ENCODE measurements at regions not wholly inside any gene's neighbourhood (a gene's known extent, or its start where the extent isn't known, plus 50 kb on each side); places are given as distances from the start of the nearest gene placed in this dataset.

- Histone ChIP-seq H3K9me3 (replicated peaks) (no peaks in the 10 kb centered on the region), H3K27me3 (replicated peaks) (0 out of 2 replicates have a peak, but pooled peaks cover 4% of the 10 kb centered on the region), H3K27ac (no peak overlapping the region), H3K4me1 (replicated peaks) (no peaks in the 10 kb centered on the region), H3K4me3 (no peak overlapping the region), H3K36me3 (no peaks in the 10 kb centered on the region)
- DNase-seq (ENCODE audit: low read depth in 1 of 2, low spot score in 2 of 2), result no peak
Observed at GRCh38 chr2:200068642-200069041, 113.3 kb downstream of the MAIP1 start.

- no peaks in the 10 kb centered on the region for H3K27me3 ChIP-seq (replicated peaks)
- peak in 1 of 2 experiments; percentile 36 for DNase-seq (ENCODE audit: low read depth in 1 of 2, low spot score in 2 of 2)
- H3K4me1 ChIP-seq (replicated peaks), result peaks cover 3% of the 10 kb centered on the region; the same call in 1 of the 2 replicates
- H3K27ac ChIP-seq, result no peak overlapping the region
- H3K9me3 ChIP-seq (replicated peaks), result no peaks in the 10 kb centered on the region
- no peaks in the 10 kb centered on the region for H3K36me3 ChIP-seq
- H3K4me3 ChIP-seq, result no peak overlapping the region
Observed at GRCh38 chr2:200077210-200077650, 121.8 kb downstream of the MAIP1 start.

GRCh38 chr2:200077838-200078237 is 122.5 kb downstream of the MAIP1 start:
- no peak for DNase-seq (ENCODE audit: low read depth in 1 of 2, low spot score in 2 of 2)
- no peak overlapping the region for H3K27ac ChIP-seq
- H3K27me3 ChIP-seq (replicated peaks), result no peaks in the 10 kb centered on the region
- no peak overlapping the region for H3K4me3 ChIP-seq
- no peaks in the 10 kb centered on the region for H3K9me3 ChIP-seq (replicated peaks)
- peaks cover 3% of the 10 kb centered on the region; the same call in 1 of the 2 replicates for H3K4me1 ChIP-seq (replicated peaks)
- H3K36me3 ChIP-seq, result no peaks in the 10 kb centered on the region

GRCh38 chr2:200079356-200079755 is 124.0 kb downstream of the MAIP1 start:
- no peak overlapping the region for H3K27ac ChIP-seq
- no peak overlapping the region for H3K4me3 ChIP-seq
- no peaks in the 10 kb centered on the region for H3K36me3 ChIP-seq
- DNase-seq (ENCODE audit: low read depth in 1 of 2, low spot score in 2 of 2), result no peak
- H3K4me1 ChIP-seq (replicated peaks), result peaks cover 3% of the 10 kb centered on the region; the same call in 1 of the 2 replicates
- H3K9me3 ChIP-seq (replicated peaks), result no peaks in the 10 kb centered on the region
- no peaks in the 10 kb centered on the region for H3K27me3 ChIP-seq (replicated peaks)

GRCh38 chr2:200081236-200081635 is 125.9 kb downstream of the MAIP1 start:
- Histone ChIP-seq H3K27ac (no peak overlapping the region), H3K27me3 (replicated peaks) (no peaks in the 10 kb centered on the region), H3K9me3 (replicated peaks) (no peaks in the 10 kb centered on the region), H3K4me1 (replicated peaks) (peaks cover 3% of the 10 kb centered on the region; the same call in 1 of the 2 replicates), H3K4me3 (no peak overlapping the region), H3K36me3 (no peaks in the 10 kb centered on the region)
- DNase-seq (ENCODE audit: low read depth in 1 of 2, low spot score in 2 of 2), result no peak

GRCh38 chr2:200081811-200082210 is 126.4 kb downstream of the MAIP1 start:
- H3K36me3 ChIP-seq, result no peaks in the 10 kb centered on the region
- no peak overlapping the region for H3K4me3 ChIP-seq
- H3K27me3 ChIP-seq (replicated peaks), result no peaks in the 10 kb centered on the region
- no peak overlapping the region for H3K27ac ChIP-seq
- no peak for DNase-seq (ENCODE audit: low read depth in 1 of 2, low spot score in 2 of 2)
- H3K4me1 ChIP-seq (replicated peaks), result peaks cover 3% of the 10 kb centered on the region; the same call in 1 of the 2 replicates
- no peaks in the 10 kb centered on the region for H3K9me3 ChIP-seq (replicated peaks)

GRCh38 chr2:200084036-200084435 is 128.7 kb downstream of the MAIP1 start:
- H3K9me3 ChIP-seq (replicated peaks), result no peaks in the 10 kb centered on the region
- no peaks in the 10 kb centered on the region for H3K4me1 ChIP-seq (replicated peaks)
- no peak overlapping the region for H3K4me3 ChIP-seq
- no peaks in the 10 kb centered on the region for H3K36me3 ChIP-seq
- no peaks in the 10 kb centered on the region for H3K27me3 ChIP-seq (replicated peaks)
- no peak for DNase-seq (ENCODE audit: low read depth in 1 of 2, low spot score in 2 of 2)
- no peak overlapping the region for H3K27ac ChIP-seq

GRCh38 chr2:200086911-200087310 is 131.5 kb downstream of the MAIP1 start:
- no peaks in the 10 kb centered on the region for H3K4me1 ChIP-seq (replicated peaks)
- H3K9me3 ChIP-seq (replicated peaks), result no peaks in the 10 kb centered on the region
- DNase-seq (ENCODE audit: low read depth in 1 of 2, low spot score in 2 of 2), result no peak
- no peaks in the 10 kb centered on the region for H3K36me3 ChIP-seq
- no peaks in the 10 kb centered on the region for H3K27me3 ChIP-seq (replicated peaks)
- no peak overlapping the region for H3K4me3 ChIP-seq
- H3K27ac ChIP-seq, result no peak overlapping the region

GRCh38 chr2:200087451-200087850 is 132.1 kb downstream of the MAIP1 start:
- Histone ChIP-seq H3K4me3 (no peak overlapping the region), H3K9me3 (replicated peaks) (no peaks in the 10 kb centered on the region), H3K27me3 (replicated peaks) (no peaks in the 10 kb centered on the region), H3K4me1 (replicated peaks) (no peaks in the 10 kb centered on the region), H3K27ac (no peak overlapping the region), H3K36me3 (no peaks in the 10 kb centered on the region)
- no peak for DNase-seq (ENCODE audit: low read depth in 1 of 2, low spot score in 2 of 2)

- no peak overlapping the region for H3K4me3 ChIP-seq
- DNase-seq (ENCODE audit: low read depth in 1 of 2, low spot score in 2 of 2), result no peak
- H3K27ac ChIP-seq, result no peak overlapping the region
Observed at GRCh38 chr2:200089040-200089755, 133.8 kb downstream of the MAIP1 start.

GRCh38 chr2:200089756-200090109 is 134.4 kb downstream of the MAIP1 start:
- Histone ChIP-seq H3K9me3 (replicated peaks) (no peaks in the 10 kb centered on the region), H3K27ac (no peak overlapping the region), H3K36me3 (no peaks in the 10 kb centered on the region), H3K27me3 (replicated peaks) (no peaks in the 10 kb centered on the region), H3K4me3 (no peak overlapping the region), H3K4me1 (replicated peaks) (no peaks in the 10 kb centered on the region)
- no peak for DNase-seq (ENCODE audit: low read depth in 1 of 2, low spot score in 2 of 2)

More at GRCh38 chr2:200089040-200089755, 133.8 kb downstream of the MAIP1 start:
- H3K36me3 ChIP-seq, result no peaks in the 10 kb centered on the region
- no peaks in the 10 kb centered on the region for H3K27me3 ChIP-seq (replicated peaks)
- H3K9me3 ChIP-seq (replicated peaks), result no peaks in the 10 kb centered on the region
- no peaks in the 10 kb centered on the region for H3K4me1 ChIP-seq (replicated peaks)

GRCh38 chr2:200090683-200091082 is 135.3 kb downstream of the MAIP1 start:
- no peaks in the 10 kb centered on the region for H3K36me3 ChIP-seq
- no peak overlapping the region for H3K4me3 ChIP-seq
- no peak overlapping the region for H3K27ac ChIP-seq
- DNase-seq (ENCODE audit: low read depth in 1 of 2, low spot score in 2 of 2), result no peak
- H3K9me3 ChIP-seq (replicated peaks), result no peaks in the 10 kb centered on the region
- H3K4me1 ChIP-seq (replicated peaks), result no peaks in the 10 kb centered on the region
- no peaks in the 10 kb centered on the region for H3K27me3 ChIP-seq (replicated peaks)

- no peak overlapping the region for H3K27ac ChIP-seq
- DNase-seq (ENCODE audit: low read depth in 1 of 2, low spot score in 2 of 2), result no peak
- H3K9me3 ChIP-seq (replicated peaks), result no peaks in the 10 kb centered on the region
- no peak overlapping the region for H3K4me3 ChIP-seq
- no peaks in the 10 kb centered on the region for H3K36me3 ChIP-seq
- H3K4me1 ChIP-seq (replicated peaks), result no peaks in the 10 kb centered on the region
- no peaks in the 10 kb centered on the region; the same call in 1 of the 2 replicates for H3K27me3 ChIP-seq (replicated peaks)
Observed at GRCh38 chr2:200091126-200091525, 135.7 kb downstream of the MAIP1 start.

- no peak overlapping the region for H3K4me3 ChIP-seq
- H3K4me1 ChIP-seq (replicated peaks), result no peaks in the 10 kb centered on the region
- no peaks in the 10 kb centered on the region for H3K9me3 ChIP-seq (replicated peaks)
- DNase-seq (ENCODE audit: low read depth in 1 of 2, low spot score in 2 of 2), result no peak
- no peaks in the 10 kb centered on the region; the same call in 1 of the 2 replicates for H3K27me3 ChIP-seq (replicated peaks)
- H3K27ac ChIP-seq, result no peak overlapping the region
- no peaks in the 10 kb centered on the region for H3K36me3 ChIP-seq
Observed at GRCh38 chr2:200092235-200092634, 136.9 kb downstream of the MAIP1 start.

GRCh38 chr2:200095436-200095835 is 140.1 kb downstream of the MAIP1 start:
- no peak overlapping the region for H3K27ac ChIP-seq
- H3K9me3 ChIP-seq (replicated peaks), result no peaks in the 10 kb centered on the region
- no peaks in the 10 kb centered on the region for H3K4me1 ChIP-seq (replicated peaks)
- no peaks in the 10 kb centered on the region for H3K36me3 ChIP-seq
- no peak overlapping the region for H3K4me3 ChIP-seq
- DNase-seq (ENCODE audit: low read depth in 1 of 2, low spot score in 2 of 2), result no peak
- H3K27me3 ChIP-seq (replicated peaks), result no peaks in the 10 kb centered on the region; the same call in 1 of the 2 replicates
